ENCODE measurements at regions not wholly inside any gene's neighbourhood (a gene's known extent, or its start where the extent isn't known, plus 50 kb on each side); places are given as distances from the start of the nearest gene placed in this dataset.

GRCh38 chr6:98641949-98642719, 192.2 kb upstream of the POU3F2 start:
- TF ChIP-seq POLR2A (IDR thresholded peaks at IDR 0.05) (no peak), CTCF (IDR thresholded peaks at IDR 0.05) (no peak)
